Keratinocyte (primary cell): ENCODE measurements at regions not wholly inside any gene's neighbourhood (a gene's known extent, or its start where the extent isn't known, plus 50 kb on each side); places are given as distances from the start of the nearest gene placed in this dataset.

Experiments used
- DNase-seq: peaks from one replicate; pipeline ENCODE4 v3.0.0-alpha.2; 2011; ENCODE audit warnings: low read depth, missing footprints, low spot score
- FAIRE-seq: peaks from 2 replicates; lab custom pipeline; 2011; peaks lifted over from hg19 to GRCh38; lab: Jason Lieb, UNC
- H2AFZ ChIP-seq: 2 replicates; pipeline ENCODE4 v1.6.0; 2012; ENCODE audit warnings: low read length, control low read depth, inconsistent platforms; ENCODE audit not compliant: control insufficient read depth
- H3K27ac ChIP-seq: 2 replicates; pipeline ENCODE4 v1.5.1; 2011; ENCODE audit warnings: low read length; ENCODE audit not compliant: control insufficient read depth, insufficient read depth
- H3K27me3 ChIP-seq: 3 replicates; pipeline ENCODE4 v1.6.0; 2011; ENCODE audit warnings: low read length; ENCODE audit not compliant: control insufficient read depth, insufficient read depth; ENCODE audit errors: extremely low read depth
- H3K36me3 ChIP-seq, 2 experiments: 2 replicates in 1 of 2; 3 replicates in 1 of 2; pipeline ENCODE4 v1.5.1; 2011; ENCODE audit warnings: low read length in 2 of 2, mild to moderate bottlenecking in 1 of 2; ENCODE audit not compliant: control insufficient read depth in 2 of 2, insufficient read depth in 2 of 2; ENCODE audit errors: extremely low read depth in 1 of 2
- H3K4me1 ChIP-seq: 3 replicates; pipeline ENCODE4 v1.5.1; 2011; ENCODE audit warnings: low read length; ENCODE audit not compliant: control insufficient read depth, insufficient read depth; ENCODE audit errors: extremely low read depth
- H3K4me2 ChIP-seq: 3 replicates; pipeline ENCODE4 v1.6.0; 2011; ENCODE audit warnings: low read depth, low read length; ENCODE audit not compliant: control insufficient read depth, insufficient read depth; ENCODE audit errors: extremely low read depth
- H3K4me3 ChIP-seq, 3 experiments: fragments of 200-600 bp in 1 of 3; sonication (generic) in 1 of 3; 2 replicates in 2 of 3; 3 replicates in 1 of 3; pipeline ENCODE4 v1.5.1; 2011 to 2016; ENCODE audit warnings: low read length in 3 of 3, mild to moderate bottlenecking in 3 of 3, control low read depth in 2 of 3, inconsistent platforms in 1 of 3, low read depth in 1 of 3, mixed read lengths in 1 of 3, mixed run types in 1 of 3, moderate library complexity in 1 of 3; ENCODE audit not compliant: control insufficient read depth in 2 of 3, insufficient read depth in 2 of 3; ENCODE audit errors: extremely low read depth in 1 of 3
- H3K79me2 ChIP-seq: 2 replicates; pipeline ENCODE4 v1.6.0; 2012; ENCODE audit warnings: low read length; ENCODE audit not compliant: control insufficient read depth, insufficient read depth
- H3K9ac ChIP-seq: 3 replicates; pipeline ENCODE4 v1.6.0; 2011; ENCODE audit warnings: low read length; ENCODE audit not compliant: control insufficient read depth, insufficient read depth; ENCODE audit errors: extremely low read depth
- H3K9me1 ChIP-seq: 3 replicates; pipeline ENCODE4 v1.6.0; 2011; ENCODE audit warnings: low read length; ENCODE audit not compliant: control insufficient read depth, insufficient read depth; ENCODE audit errors: extremely low read depth
- H3K9me3 ChIP-seq: 2 replicates; pipeline ENCODE4 v1.5.1; 2012; ENCODE audit warnings: low read depth, low read length; ENCODE audit not compliant: control insufficient read depth
- H4K20me1 ChIP-seq: 3 replicates; pipeline ENCODE4 v1.6.0; 2011; ENCODE audit warnings: low read length; ENCODE audit not compliant: control insufficient read depth, insufficient read depth; ENCODE audit errors: extremely low read depth
- EZH2 ChIP-seq: IDR thresholded peaks from one replicate; pipeline ENCODE4 v1.6.1; 2012; ENCODE audit warnings: inconsistent platforms, mild to moderate bottlenecking, low read length, moderate library complexity
- dilution Hi-C: fragments of 300-500 bp; cut with MboI; formaldehyde crosslinking; loops from one replicate; pipeline ENCODE4 v1.7.0; 2020; ENCODE audit warnings: low sequenced_read_pairs; ENCODE audit not compliant: extremely low pct_ligation_motif_present
- TF ChIP-seq, protein P1 (sequence below), 3 experiments: IDR thresholded peaks in 1 of 3; conservative IDR thresholded peaks in 1 of 3; optimal IDR thresholded peaks in 1 of 3; 2 replicates in 2 of 3; 3 replicates in 1 of 3; pipeline versions ENCODE3 to v1.5.1; 2011; ENCODE audit warnings: low read length in 3 of 3, mild to moderate bottlenecking in 3 of 3, moderate library complexity in 2 of 3, control low read depth in 1 of 3, inconsistent platforms in 1 of 3; ENCODE audit not compliant: insufficient read depth in 2 of 3; ENCODE audit errors: extremely low read depth in 1 of 3

DNA sequence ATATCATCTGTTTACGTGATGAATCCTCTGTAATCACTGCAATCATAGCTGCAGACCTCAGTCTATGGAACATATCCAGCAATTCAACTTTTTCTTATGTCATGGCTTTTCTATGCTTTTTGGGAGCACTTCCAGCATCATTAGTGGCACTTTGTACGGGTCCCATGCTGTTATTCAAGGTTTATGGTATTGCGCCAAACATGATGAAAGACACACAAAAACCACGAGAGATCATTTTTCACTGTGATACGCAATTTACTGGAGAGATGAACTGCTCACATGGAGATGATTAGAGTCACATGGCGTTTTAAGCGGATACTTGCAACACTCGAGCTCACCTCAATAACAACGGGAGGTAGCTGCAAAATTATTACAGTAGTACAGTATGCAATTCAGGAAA, 2101.7 kb upstream of the PCDH20 start:
- Histone ChIP-seq H4K20me1 (no peaks in the 10 kb centered on the region), H3K4me3 (no peak overlapping the region), H3K9ac (no peak overlapping the region), H3K9me1 (no peaks in the 10 kb centered on the region), H3K36me3 (no peaks in the 10 kb centered on the region), H3K79me2 (no peaks in the 10 kb centered on the region), H3K27me3 (no peaks in the 10 kb centered on the region), H3K4me1 (no peaks in the 10 kb centered on the region), H3K27ac (no peak overlapping the region), H3K9me3 (no peaks in the 10 kb centered on the region), H2AFZ (no peak overlapping the region), H3K4me2 (no peak overlapping the region)
- no peak for TF ChIP-seq EZH2
- TF ChIP-seq, protein P1, sequence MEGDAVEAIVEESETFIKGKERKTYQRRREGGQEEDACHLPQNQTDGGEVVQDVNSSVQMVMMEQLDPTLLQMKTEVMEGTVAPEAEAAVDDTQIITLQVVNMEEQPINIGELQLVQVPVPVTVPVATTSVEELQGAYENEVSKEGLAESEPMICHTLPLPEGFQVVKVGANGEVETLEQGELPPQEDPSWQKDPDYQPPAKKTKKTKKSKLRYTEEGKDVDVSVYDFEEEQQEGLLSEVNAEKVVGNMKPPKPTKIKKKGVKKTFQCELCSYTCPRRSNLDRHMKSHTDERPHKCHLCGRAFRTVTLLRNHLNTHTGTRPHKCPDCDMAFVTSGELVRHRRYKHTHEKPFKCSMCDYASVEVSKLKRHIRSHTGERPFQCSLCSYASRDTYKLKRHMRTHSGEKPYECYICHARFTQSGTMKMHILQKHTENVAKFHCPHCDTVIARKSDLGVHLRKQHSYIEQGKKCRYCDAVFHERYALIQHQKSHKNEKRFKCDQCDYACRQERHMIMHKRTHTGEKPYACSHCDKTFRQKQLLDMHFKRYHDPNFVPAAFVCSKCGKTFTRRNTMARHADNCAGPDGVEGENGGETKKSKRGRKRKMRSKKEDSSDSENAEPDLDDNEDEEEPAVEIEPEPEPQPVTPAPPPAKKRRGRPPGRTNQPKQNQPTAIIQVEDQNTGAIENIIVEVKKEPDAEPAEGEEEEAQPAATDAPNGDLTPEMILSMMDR (optimal IDR thresholded peaks at IDR 0.05 in 1 of 3, IDR thresholded peaks at IDR 0.05 in 1 of 3, conservative IDR thresholded peaks at IDR 0.05 in 1 of 3; ENCODE audit: extremely low read depth in 1 of 3, insufficient read depth in 2 of 3, low read length in 3 of 3): no peak
- DNase-seq: no peak
- FAIRE-seq: no peak
- dilution Hi-C loops: no loop called here

DNA sequence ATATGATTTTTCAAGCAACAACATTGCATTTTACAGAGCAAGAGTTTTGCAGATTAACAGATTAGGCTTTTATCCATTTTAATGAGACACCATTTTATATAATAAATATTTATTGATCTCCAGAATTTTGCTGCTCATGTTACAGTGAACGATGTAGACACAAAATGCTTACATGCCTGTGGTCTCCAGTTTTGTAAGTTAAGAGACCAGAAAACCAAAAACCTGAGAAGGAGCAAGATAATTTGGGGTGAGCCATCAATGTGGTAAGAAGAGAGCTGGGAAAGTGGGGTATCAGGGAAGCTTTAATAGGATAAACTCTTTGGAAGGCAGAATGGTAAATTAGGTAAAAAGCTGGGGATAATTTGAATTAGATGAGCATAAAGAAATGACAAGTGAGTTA, 2100.5 kb upstream of the PCDH20 start:
- DNase-seq (no peak), FAIRE-seq (no peak)
- H3K9me3 ChIP-seq: no peaks in the 10 kb centered on the region
- no peaks in the 10 kb centered on the region for H3K4me1 ChIP-seq
- H4K20me1 ChIP-seq: no peaks in the 10 kb centered on the region
- no peaks in the 10 kb centered on the region for H3K79me2 ChIP-seq
- no peak overlapping the region for H3K4me2 ChIP-seq
- H3K27me3 ChIP-seq: no peaks in the 10 kb centered on the region
- no peak overlapping the region for H3K4me3 ChIP-seq
- no peak for TF ChIP-seq EZH2
- H2AFZ ChIP-seq: no peak overlapping the region
- no peak overlapping the region for H3K9ac ChIP-seq
- dilution Hi-C loops: no loop called here
- H3K36me3 ChIP-seq: no peaks in the 10 kb centered on the region
- H3K27ac ChIP-seq: no peak overlapping the region
- no peaks in the 10 kb centered on the region for H3K9me1 ChIP-seq

DNA sequence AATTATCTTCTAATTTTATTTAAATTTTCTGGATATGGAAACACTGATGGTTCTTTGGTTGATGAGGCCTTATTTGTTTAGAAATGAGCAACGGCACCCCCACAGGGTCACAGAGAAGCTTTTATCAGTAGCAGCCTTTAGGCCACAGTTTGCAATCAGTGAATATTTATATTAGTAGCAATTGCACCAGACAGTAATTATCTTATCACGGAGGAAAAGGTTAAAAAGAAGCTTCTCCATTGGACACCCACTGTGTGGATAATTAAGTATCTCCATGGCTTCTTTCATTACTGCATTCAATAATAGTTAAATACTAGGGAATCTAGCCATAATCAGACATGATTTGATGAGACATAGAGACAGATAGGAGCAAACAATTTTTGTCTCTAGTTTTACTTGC, 2099.2 kb upstream of the PCDH20 start:
- Histone ChIP-seq H3K4me2 (no peak overlapping the region), H3K27ac (no peak overlapping the region), H3K9me3 (no peaks in the 10 kb centered on the region), H3K79me2 (no peaks in the 10 kb centered on the region), H3K9me1 (no peaks in the 10 kb centered on the region), H4K20me1 (no peaks in the 10 kb centered on the region), H3K27me3 (no peaks in the 10 kb centered on the region), H3K4me3 (no peak overlapping the region), H3K36me3 (no peaks in the 10 kb centered on the region), H3K4me1 (no peaks in the 10 kb centered on the region), H3K9ac (no peak overlapping the region), H2AFZ (no peak overlapping the region)
- dilution Hi-C loops: no loop called here
- FAIRE-seq (no peak), DNase-seq (no peak)
- TF ChIP-seq EZH2: no peak
- TF ChIP-seq, protein P1 (optimal IDR thresholded peaks at IDR 0.05 in 1 of 3, IDR thresholded peaks at IDR 0.05 in 1 of 3, conservative IDR thresholded peaks at IDR 0.05 in 1 of 3; ENCODE audit: extremely low read depth in 1 of 3, insufficient read depth in 2 of 3, low read length in 3 of 3): no peak
